ENCODE measurements at regions not wholly inside any gene's neighbourhood (a gene's known extent, or its start where the extent isn't known, plus 50 kb on each side); places are given as distances from the start of the nearest gene placed in this dataset.

DNA sequence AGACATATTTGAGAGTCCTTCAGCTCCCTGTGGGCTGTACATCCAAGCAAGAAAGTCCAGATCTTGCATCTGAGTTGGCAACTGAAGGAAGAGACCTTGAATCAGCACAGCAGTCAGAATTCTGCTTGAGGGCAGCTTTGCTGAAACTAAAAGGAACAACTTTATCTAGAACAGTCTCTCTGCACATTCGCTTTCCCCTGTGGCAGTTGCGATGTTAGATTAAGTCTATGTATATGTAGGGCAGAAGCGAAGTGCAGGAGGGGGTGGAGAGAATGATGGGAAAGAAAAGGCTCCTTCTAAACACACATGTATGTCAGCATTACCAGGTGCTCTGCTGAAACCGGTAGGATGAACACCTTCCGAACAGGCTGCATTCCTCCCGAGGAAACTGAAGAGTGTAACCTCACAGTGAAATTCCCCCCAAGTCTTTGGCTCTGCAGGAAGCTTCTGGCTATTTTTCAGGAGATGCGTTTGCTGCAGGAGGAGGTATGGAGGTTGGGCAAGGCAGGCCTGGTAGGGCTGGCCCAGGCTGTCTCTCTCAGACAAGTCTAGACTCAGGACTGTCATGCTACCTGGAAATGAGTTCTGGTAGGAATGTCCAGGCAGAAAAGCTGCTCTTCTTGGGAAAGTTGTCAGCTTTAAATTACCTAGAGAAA lies 70.0 kb upstream of the ATL2 start:
- no peak for DNase-seq

DNA sequence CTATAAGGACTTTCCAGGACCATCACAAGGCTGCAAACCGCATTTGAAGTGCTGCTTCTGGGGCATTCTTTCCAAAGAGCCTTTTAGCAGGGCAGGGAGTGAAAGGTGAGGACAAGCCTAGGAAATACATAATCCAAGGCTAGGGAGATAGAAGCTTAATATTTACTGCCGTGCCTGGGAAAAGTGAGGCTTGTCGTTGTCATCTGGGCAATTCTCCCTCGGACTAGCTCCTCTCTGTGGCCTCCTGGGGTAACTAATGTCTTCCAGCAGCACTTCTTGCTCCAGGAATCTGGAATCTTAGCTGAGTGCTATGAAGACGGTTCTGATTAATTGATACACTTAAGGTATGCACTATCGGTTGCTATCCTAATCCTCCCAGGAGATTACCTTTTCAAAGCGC lies 69.3 kb upstream of the ATL2 start:
- DNase-seq, result no peak

DNA sequence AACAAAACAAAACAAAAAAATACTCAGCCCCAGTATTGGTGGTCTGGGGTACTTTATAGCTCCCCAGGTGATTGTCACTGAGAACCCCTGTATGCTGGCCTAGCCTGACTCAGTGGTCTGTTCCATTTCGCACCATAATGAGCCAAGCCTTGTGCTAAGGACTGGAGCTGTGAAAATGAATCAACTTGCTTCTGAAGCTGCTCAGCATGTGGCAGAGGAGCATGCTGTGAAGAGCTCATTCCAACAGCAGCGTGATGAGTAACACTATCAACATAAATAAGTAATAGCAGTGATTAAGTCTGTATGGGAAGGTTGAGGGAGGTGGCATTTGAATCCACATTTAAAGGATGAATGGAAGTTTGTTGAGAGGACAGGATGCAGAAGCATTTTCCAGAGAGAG lies 67.2 kb upstream of the ATL2 start:
- no peak for DNase-seq

DNA sequence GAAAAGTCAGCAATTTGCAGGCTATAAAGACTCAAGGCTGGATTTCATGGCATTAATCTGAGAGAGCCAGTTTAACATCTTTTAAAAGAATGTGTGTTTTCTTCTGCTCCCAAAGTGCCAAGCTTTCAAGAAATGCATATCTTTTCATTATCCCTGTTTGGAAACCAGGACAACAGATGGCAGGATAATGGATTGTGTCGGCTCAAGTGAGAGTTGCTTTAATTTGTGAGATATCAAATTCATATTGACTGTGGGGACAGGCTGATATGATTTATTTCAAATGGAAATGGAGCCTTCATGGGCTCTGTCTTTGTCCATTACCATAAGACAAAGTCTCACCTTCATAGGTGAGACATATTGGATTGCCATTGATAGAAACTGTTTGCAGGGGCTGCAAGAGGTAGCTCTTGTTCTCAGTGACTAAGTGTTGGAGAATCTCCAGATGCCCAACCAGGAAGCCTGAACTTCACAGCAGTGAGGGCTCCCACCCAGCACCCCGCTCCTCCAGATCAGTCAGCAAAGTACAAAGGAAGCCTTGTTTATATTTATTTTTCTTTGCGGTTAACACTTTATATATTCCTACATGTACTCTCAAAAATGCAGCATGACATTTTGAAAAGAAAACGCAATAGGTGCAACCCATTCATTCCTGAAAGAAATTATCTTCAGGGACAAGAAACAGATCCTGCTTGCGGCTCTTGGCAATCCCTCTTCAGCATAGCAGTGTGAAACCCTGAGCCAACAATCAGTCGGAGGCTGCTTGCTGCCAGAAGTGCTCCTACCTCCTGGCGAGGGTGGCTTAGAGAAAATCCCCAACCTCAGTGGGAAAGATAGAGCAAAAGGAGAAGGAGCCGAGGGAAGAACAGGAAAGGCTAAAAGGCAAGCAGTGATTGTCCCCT lies 65.8 kb upstream of the ATL2 start:
- no peak for DNase-seq

DNA sequence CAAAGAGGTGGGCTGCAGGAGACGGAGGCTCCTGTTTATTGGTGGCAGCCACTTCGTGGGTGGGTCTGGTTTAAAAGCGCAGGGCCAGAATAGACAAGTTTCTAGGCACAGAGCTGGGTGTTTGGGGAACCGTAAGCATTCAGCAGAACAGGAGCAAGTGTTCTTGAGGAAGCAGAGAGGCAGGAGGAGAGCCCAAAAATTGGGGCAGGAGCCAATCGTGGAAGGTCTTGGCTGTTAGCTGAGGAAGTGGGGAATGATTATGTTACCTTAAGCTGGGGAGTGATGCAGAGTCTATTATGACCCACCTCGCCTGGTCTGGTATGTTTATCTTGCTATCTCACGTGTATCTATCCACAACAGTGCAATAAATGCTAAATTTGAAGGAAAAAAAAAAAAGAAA lies 64.3 kb upstream of the ATL2 start:
- no peak for DNase-seq

DNA sequence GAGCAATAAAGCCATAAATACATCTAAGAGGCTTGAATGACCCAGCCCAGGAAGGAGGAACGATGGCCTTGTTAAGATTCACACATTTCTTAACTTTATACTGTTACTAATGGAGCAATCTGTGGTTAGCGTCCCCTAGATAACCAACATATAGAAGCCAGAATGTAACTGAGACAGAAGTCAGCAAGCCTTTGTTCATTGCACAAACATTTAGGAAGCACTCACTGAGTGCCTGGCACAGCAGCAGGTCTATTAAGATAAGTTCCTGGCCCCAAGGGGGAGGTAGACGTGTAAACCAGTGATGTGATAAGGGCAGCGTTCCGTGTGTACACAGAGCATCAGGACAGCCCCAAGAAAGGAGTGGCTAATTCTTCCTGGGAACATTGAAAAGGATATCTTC lies 63.6 kb upstream of the ATL2 start:
- peak; percentile 90 for DNase-seq

DNA sequence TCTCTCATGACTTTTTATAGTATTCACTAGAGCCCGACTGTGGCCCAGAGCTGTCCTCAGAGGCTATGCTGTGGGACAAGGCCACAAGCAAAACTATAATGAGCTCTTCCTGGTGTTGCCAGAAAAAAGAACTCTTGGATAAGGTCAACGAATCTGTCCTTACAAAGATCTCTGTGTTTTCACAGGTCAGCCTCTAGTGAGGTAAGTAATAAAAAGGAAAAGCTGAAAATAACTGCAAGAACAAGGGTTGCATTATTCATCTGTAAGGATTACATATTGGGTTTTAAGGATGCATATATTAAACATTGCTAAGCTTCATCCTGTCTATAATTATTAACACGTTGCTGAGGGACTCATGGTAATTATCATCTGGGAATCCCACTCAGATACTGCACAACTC lies 62.8 kb upstream of the ATL2 start:
- DNase-seq, result no peak

DNA sequence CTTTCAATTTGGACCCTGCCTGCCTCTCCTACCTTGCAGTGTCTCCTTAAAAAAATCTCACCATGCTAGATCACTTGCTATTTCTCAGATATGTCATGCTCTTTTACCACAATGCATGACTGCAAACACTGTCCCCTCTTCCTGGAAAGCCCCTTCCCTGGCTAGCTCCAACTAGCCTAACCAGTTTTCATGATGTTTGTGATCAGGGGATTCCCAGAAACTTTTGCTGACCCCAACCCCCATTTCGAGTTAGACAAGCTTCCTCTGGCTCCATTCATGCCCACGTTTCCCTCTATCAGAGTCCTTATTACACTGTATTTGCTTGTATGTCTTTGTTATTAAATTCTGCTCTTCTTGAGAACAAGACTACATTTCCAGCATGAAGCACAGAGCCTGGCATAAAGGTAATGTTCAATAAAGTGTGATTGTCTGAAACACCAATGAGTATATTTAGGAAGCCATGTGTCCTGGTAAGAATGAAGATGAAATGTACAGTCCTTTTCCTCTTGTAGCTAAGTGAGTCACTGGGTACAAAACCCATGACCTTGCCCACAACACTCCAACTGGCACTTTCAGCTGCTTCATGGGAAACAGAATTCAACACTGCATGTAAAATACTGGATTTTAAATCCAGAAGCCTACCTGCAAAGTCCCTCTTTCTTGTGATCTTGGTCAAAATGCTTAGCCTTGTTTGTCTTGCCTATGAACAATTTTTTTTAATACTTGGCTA lies 62.0 kb upstream of the ATL2 start:
- no peak for DNase-seq

DNA sequence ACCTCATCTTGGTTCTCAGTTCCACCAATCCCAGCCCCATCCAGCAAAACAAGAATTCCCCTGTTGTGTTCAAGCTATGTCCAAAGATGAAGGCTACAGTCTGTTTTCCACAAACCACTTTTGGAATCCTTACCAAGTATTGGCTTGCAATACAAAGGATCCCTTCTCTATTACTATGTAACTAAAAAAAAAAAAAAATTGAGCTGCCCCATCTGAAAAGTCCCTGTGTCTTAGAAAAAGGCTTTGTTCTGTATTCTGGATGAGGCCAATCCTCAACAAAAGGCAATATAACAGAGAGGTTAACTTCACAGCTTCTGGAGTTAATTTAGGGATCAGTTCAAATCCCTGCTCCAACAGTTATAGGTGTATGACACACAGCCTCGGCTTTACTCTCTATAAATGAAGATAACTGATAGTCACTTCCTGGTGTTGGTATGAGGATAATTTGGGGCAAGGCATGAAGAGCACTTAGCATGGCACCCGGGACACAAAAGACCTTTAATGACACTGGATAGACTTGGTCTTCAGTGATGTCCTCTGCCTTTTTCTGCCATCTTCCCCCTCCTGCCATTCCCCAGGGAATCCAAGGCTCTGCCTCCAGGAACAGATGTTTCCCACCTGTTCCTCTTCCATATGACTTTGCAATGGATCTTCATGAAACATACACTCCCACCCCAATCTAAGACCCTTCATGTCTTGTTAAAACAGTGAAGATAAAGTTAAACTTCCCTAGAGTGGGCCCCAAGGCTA lies 61.2 kb upstream of the ATL2 start:
- no peak for DNase-seq

DNA sequence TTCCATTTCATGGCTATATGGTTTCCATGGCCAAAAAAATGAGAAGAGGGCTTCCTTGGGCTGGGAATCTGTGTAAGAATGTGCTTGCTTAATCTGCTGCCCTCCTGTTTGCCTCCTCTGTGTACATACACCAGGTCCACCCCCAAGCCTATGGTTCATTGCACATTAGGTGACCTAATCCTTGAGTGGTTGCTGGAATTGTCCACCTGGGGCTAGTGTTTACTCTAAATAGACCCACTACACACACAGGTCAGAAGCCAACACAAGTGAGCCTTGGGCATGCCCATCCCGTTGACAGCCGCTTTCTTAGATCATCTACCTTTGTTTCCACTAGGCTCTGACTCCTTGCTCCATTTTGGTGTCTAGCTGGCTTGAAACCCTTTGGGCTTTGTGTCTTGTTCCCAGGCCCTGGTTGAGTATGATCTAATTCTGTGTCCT lies 59.2 kb upstream of the ATL2 start:
- DNase-seq, result no peak

DNA sequence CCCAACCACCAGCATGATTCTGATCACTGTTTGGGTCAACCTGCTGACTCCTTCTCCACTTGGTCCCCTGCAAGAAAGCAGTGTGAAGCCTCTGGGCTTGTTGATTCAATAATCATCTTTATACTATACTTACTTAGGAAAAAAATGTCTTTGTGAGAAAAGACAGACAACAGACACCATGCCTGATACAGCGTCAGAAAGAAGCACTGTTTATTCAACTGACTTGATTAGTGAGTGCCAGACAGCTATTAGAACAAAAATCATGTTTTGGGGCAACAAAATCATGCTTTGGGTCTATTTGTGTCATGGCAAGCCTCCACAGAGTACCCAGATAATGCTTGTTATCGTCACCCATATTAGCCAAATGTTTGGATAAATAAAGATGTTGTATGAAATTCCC lies 58.7 kb upstream of the ATL2 start:
- no peak for DNase-seq

DNA sequence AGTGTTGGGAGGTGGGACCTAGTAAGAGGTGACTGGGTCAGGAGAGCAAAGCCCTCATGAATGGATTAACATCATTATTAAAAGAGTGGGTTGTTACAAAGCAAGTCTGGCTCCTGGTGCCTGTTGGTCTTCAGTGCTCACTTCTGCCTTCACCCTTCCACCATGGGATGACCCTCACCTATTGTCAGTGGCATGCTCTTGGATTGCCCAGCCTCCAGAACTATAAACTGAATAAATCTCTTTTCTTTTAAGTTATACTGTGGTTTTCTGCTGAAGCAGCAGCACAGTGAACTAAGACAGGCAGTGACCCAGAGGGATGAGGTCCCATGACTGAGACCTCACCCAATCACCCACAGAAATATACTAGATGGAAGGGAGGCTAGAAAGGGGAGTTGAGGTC lies 57.5 kb upstream of the ATL2 start:
- no peak for DNase-seq

DNA sequence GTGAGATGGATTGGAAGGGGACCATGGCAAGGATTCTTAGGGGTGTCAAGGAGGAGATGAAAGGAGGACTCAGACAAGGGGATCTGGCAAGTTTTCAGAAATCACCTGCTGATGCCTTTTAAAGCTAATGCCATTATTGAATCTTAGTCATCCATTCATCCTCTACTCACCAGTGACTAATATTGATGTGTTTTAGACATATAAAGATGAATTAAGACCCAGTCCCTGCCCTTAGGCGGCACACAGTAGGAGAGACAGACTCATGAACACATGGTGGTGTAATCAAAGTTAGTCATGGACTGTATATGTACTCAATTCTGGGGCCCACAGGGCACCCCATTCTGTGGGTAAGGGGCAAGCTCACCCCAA lies 56.5 kb upstream of the ATL2 start:
- no peak for DNase-seq

DNA sequence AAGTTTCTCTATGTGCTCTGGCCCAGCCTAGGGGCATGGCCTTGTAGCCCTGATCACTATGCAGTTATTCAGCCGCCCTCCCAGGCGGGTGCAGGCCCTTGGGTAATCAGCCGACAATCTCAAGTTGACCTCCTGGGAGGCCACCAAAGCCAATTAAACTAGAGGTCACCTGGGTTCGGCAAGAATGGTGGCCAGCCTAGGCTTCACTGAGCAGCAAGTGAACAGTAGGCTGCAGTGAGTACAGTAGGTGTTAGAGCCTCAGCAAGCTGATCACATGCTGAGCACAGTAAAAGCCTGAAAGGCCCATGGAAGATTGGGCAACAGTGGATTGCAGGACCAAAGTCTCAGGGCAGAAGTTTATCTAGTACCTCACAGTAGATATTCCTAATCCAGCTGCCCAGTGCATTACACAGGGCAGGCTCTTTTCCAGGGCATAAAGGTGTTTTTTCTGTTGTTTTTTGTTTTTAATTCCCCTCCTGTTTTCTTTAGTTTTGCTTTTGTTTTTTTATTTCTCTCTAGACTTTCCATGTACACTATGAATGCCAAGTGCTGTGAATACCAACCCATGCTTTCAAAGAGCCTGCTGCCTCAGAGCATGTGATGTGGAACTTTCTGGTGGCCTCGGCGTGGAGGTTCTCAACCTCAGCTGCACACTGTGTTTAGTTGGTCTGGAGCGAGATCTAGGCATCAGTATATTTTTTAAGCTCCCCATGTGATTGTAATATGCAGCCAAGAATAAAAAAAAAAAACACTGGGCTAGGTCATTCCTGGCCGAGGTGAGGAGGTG lies 55.9 kb upstream of the ATL2 start:
- DNase-seq, result no peak

DNA sequence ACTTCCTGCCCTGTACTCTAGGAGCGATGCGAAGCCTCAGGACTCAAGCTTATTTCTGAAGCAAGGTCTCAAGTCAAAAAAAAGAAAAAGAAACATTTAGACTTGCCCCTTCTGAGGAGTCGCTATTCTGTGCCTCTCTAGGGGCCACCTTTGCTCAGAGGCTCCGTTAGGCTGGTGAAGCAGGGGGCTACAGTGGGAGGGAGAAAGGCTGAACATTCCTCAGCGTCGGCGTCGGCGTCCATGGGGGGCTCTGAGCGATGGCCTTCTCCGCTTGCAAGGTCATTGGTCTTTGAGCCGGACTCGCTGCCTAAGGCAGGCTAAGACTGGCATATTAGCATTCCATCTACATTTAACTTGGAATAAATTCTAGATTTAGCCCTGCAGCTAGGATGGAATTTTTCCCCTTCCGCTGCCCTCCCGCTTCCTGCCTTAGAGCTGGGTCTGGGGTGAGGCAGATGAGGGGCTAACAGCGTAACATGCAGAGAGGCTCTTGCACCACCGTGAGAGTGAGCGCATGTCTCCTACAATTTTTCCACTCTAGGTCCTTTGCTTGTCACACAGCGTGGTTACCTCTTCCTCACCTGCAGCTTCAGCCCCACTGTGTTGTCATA lies 53.6 kb upstream of the ATL2 start:
- no peak for DNase-seq

DNA sequence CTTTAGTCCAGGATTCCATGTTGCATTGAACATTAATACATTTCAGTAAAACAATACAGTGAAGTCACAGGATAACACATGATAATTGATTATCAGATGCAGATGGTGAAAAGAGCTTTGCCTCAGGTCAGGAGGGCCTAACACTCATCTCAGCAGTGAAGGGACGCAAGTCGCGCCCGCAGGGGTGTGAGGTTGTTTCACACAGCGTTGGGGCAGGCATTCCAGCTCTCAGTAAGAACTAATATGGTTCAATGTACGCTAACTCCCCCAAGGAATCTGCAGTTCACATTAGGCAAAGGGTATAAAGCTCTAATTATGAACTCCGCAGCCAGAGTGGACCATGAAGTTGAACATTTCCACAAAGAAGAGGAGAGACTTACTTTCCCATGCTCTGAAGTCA lies 53.1 kb upstream of the ATL2 start:
- DNase-seq, result no peak

DNA sequence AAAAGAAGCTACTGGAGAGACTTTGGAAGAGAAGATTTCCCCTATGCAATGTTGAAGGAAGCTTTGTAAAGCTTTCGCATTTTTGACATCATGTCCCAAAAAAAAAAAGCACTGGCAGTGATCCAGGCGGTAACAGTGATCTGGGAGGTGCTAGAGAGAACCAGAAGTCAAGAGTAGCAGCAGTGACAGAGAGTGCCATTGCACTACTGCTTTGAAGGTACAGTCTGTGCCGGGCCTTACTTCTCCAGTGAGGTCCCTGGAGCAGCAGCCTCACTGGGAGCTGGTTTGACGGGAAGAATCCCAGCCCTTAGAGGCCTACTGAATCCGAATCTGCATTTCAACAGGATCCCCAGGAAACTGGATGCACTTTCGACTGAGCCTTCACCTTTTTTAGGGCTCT lies 50.9 kb upstream of the ATL2 start:
- DNase-seq, result no peak

DNA sequence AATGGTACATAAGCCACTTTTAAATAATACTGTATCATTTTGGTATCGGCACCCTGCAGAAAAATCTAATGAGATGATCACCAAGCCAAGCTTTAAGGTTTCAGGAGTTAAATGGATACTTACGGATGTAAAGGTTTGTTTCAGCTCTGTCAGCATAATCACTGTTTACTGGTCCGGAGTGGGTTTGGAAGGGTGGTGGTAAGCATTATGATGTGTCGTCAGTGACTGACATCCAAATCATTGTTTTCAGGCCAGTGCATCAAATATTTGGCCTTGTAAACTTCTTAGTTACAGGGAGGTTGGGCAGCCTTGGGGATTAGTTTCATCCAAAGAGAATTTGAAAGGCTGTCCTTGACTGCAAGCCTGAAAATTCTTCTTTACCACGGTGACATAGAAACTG lies 50.0 kb upstream of the ATL2 start:
- no peak for DNase-seq
